ENCODE measurements at regions not wholly inside any gene's neighbourhood (a gene's known extent, or its start where the extent isn't known, plus 50 kb on each side); places are given as distances from the start of the nearest gene placed in this dataset.
"Not testable (repeated sequence)": the region's sequence is repeated elsewhere in the genome, so short reads cannot be mapped to it uniquely, and the experiment has no call there.

- Histone ChIP-seq H3K4me1 (ENCODE audit: low read length) (no peaks in the 10 kb centered on the region), H3K9me3 (ENCODE audit: low read length) (no peaks in the 10 kb centered on the region), H2AFZ (ENCODE audit: low read length) (no peak overlapping the region), H3K27me3 (ENCODE audit: low read length) (no peaks in the 10 kb centered on the region), H3K79me2 (ENCODE audit: low read length) (no peaks in the 10 kb centered on the region), H3K4me3 (ENCODE audit: low read length) (no peak overlapping the region), H3K4me2 (ENCODE audit: low read depth, low read length, poor library complexity, severe bottlenecking) (no peak overlapping the region), H3K9ac (ENCODE audit: low read length) (no peak overlapping the region), H4K20me1 (ENCODE audit: insufficient read depth, low read depth, low read length) (no peaks in the 10 kb centered on the region), H3K36me3 (ENCODE audit: insufficient read depth, low read length) (no peaks in the 10 kb centered on the region), H3K27ac (ENCODE audit: low read length) (no peak overlapping the region), H3K9me2 (replicated peaks; ENCODE audit: insufficient read depth, low read length) (no peaks in the 10 kb centered on the region)
- DNase-seq: no peak
These were observed 116.7 kb upstream of the PLCL2 start for GRCh38 chr3:16768014-16768413.

- H3K4me3 ChIP-seq (ENCODE audit: low read length): no peak overlapping the region
- H3K4me2 ChIP-seq (ENCODE audit: low read depth, low read length, poor library complexity, severe bottlenecking): no peak overlapping the region
- no peak for DNase-seq
- no peaks in the 10 kb centered on the region for H3K27me3 ChIP-seq (ENCODE audit: low read length)
- no peaks in the 10 kb centered on the region for H3K9me2 ChIP-seq (replicated peaks; ENCODE audit: insufficient read depth, low read length)
- H2AFZ ChIP-seq (ENCODE audit: low read length): no peak overlapping the region
- no peaks in the 10 kb centered on the region for H3K36me3 ChIP-seq (ENCODE audit: insufficient read depth, low read length)
- H3K9me3 ChIP-seq (ENCODE audit: low read length): no peaks in the 10 kb centered on the region
- H3K79me2 ChIP-seq (ENCODE audit: low read length): no peaks in the 10 kb centered on the region
- H3K4me1 ChIP-seq (ENCODE audit: low read length): no peaks in the 10 kb centered on the region
- no peak overlapping the region for H3K27ac ChIP-seq (ENCODE audit: low read length)
- no peaks in the 10 kb centered on the region for H4K20me1 ChIP-seq (ENCODE audit: insufficient read depth, low read depth, low read length)
- H3K9ac ChIP-seq (ENCODE audit: low read length): no peak overlapping the region
These were observed 115.8 kb upstream of the PLCL2 start for GRCh38 chr3:16768956-16769355.

GRCh38 chr3:16769525-16769924 is 115.2 kb upstream of the PLCL2 start:
- H3K4me3 ChIP-seq (ENCODE audit: low read length): no peak overlapping the region
- no peak overlapping the region for H2AFZ ChIP-seq (ENCODE audit: low read length)
- H4K20me1 ChIP-seq (ENCODE audit: insufficient read depth, low read depth, low read length): no peaks in the 10 kb centered on the region
- no peak overlapping the region for H3K9ac ChIP-seq (ENCODE audit: low read length)
- no peaks in the 10 kb centered on the region for H3K27me3 ChIP-seq (ENCODE audit: low read length)
- no peak overlapping the region for H3K27ac ChIP-seq (ENCODE audit: low read length)
- no peaks in the 10 kb centered on the region for H3K9me3 ChIP-seq (ENCODE audit: low read length)
- no peaks in the 10 kb centered on the region for H3K36me3 ChIP-seq (ENCODE audit: insufficient read depth, low read length)
- H3K9me2 ChIP-seq (replicated peaks; ENCODE audit: insufficient read depth, low read length): no peaks in the 10 kb centered on the region
- H3K4me1 ChIP-seq (ENCODE audit: low read length): no peaks in the 10 kb centered on the region
- H3K79me2 ChIP-seq (ENCODE audit: low read length): no peaks in the 10 kb centered on the region
- no peak overlapping the region for H3K4me2 ChIP-seq (ENCODE audit: low read depth, low read length, poor library complexity, severe bottlenecking)
- DNase-seq: no peak

- no peaks in the 10 kb centered on the region for H4K20me1 ChIP-seq (ENCODE audit: insufficient read depth, low read depth, low read length)
- H3K4me3 ChIP-seq (ENCODE audit: low read length): no peak overlapping the region
- no peak overlapping the region for H2AFZ ChIP-seq (ENCODE audit: low read length)
- H3K79me2 ChIP-seq (ENCODE audit: low read length): no peaks in the 10 kb centered on the region
- no peaks in the 10 kb centered on the region for H3K4me1 ChIP-seq (ENCODE audit: low read length)
- H3K36me3 ChIP-seq (ENCODE audit: insufficient read depth, low read length): no peaks in the 10 kb centered on the region
- no peak overlapping the region for H3K27ac ChIP-seq (ENCODE audit: low read length)
- no peak overlapping the region for H3K4me2 ChIP-seq (ENCODE audit: low read depth, low read length, poor library complexity, severe bottlenecking)
- H3K9me2 ChIP-seq (replicated peaks; ENCODE audit: insufficient read depth, low read length): no peaks in the 10 kb centered on the region
- H3K9me3 ChIP-seq (ENCODE audit: low read length): no peaks in the 10 kb centered on the region
- no peaks in the 10 kb centered on the region for H3K27me3 ChIP-seq (ENCODE audit: low read length)
- H3K9ac ChIP-seq (ENCODE audit: low read length): no peak overlapping the region
- DNase-seq: no peak
These were observed 114.7 kb upstream of the PLCL2 start for GRCh38 chr3:16770021-16770420.

GRCh38 chr3:16770792-16771191 is 114.0 kb upstream of the PLCL2 start:
- Histone ChIP-seq H3K9me2 (replicated peaks; ENCODE audit: insufficient read depth, low read length) (no peaks in the 10 kb centered on the region), H3K27me3 (ENCODE audit: low read length) (no peaks in the 10 kb centered on the region; the same call in 1 of the 2 replicates), H3K27ac (ENCODE audit: low read length) (no peak overlapping the region), H4K20me1 (ENCODE audit: insufficient read depth, low read depth, low read length) (no peaks in the 10 kb centered on the region), H2AFZ (ENCODE audit: low read length) (no peak overlapping the region), H3K4me1 (ENCODE audit: low read length) (no peaks in the 10 kb centered on the region), H3K9me3 (ENCODE audit: low read length) (no peaks in the 10 kb centered on the region), H3K4me3 (ENCODE audit: low read length) (no peak overlapping the region), H3K36me3 (ENCODE audit: insufficient read depth, low read length) (no peaks in the 10 kb centered on the region), H3K4me2 (ENCODE audit: low read depth, low read length, poor library complexity, severe bottlenecking) (no peak overlapping the region), H3K79me2 (ENCODE audit: low read length) (no peaks in the 10 kb centered on the region), H3K9ac (ENCODE audit: low read length) (no peak overlapping the region)
- DNase-seq: no peak

- H3K27me3 ChIP-seq (ENCODE audit: low read length); H3K4me3 ChIP-seq (ENCODE audit: low read length); H2AFZ ChIP-seq (ENCODE audit: low read length); H3K27ac ChIP-seq (ENCODE audit: low read length); H3K9me3 ChIP-seq (ENCODE audit: low read length); H3K9ac ChIP-seq (ENCODE audit: low read length); H3K4me2 ChIP-seq (ENCODE audit: low read depth, low read length, poor library complexity, severe bottlenecking); H3K4me1 ChIP-seq (ENCODE audit: low read length); H3K36me3 ChIP-seq (ENCODE audit: insufficient read depth, low read length); DNase-seq; H3K79me2 ChIP-seq (ENCODE audit: low read length); H3K9me2 ChIP-seq (replicated peaks; ENCODE audit: insufficient read depth, low read length); H4K20me1 ChIP-seq (ENCODE audit: insufficient read depth, low read depth, low read length): not testable (repeated sequence)
These were observed 111.2 kb upstream of the PLCL2 start for GRCh38 chr3:16773594-16773993.

- H4K20me1 ChIP-seq (ENCODE audit: insufficient read depth, low read depth, low read length); DNase-seq; H3K4me3 ChIP-seq (ENCODE audit: low read length); H3K9ac ChIP-seq (ENCODE audit: low read length); H3K27me3 ChIP-seq (ENCODE audit: low read length); H3K79me2 ChIP-seq (ENCODE audit: low read length); H2AFZ ChIP-seq (ENCODE audit: low read length); H3K4me1 ChIP-seq (ENCODE audit: low read length); H3K9me2 ChIP-seq (replicated peaks; ENCODE audit: insufficient read depth, low read length); H3K4me2 ChIP-seq (ENCODE audit: low read depth, low read length, poor library complexity, severe bottlenecking); H3K36me3 ChIP-seq (ENCODE audit: insufficient read depth, low read length); H3K27ac ChIP-seq (ENCODE audit: low read length); H3K9me3 ChIP-seq (ENCODE audit: low read length): not testable (repeated sequence)
These were observed 110.2 kb upstream of the PLCL2 start for GRCh38 chr3:16774536-16774935.

- no peaks in the 10 kb centered on the region for H3K27me3 ChIP-seq (ENCODE audit: low read length)
- no peaks in the 10 kb centered on the region for H3K79me2 ChIP-seq (ENCODE audit: low read length)
- H3K9ac ChIP-seq (ENCODE audit: low read length): no peak overlapping the region
- no peak overlapping the region for H3K27ac ChIP-seq (ENCODE audit: low read length)
- no peak overlapping the region for H3K4me3 ChIP-seq (ENCODE audit: low read length)
- no peaks in the 10 kb centered on the region for H3K4me1 ChIP-seq (ENCODE audit: low read length)
- no peaks in the 10 kb centered on the region for H4K20me1 ChIP-seq (ENCODE audit: insufficient read depth, low read depth, low read length)
- no peak overlapping the region for H3K4me2 ChIP-seq (ENCODE audit: low read depth, low read length, poor library complexity, severe bottlenecking)
- no peaks in the 10 kb centered on the region for H3K9me3 ChIP-seq (ENCODE audit: low read length)
- no peaks in the 10 kb centered on the region for H3K36me3 ChIP-seq (ENCODE audit: insufficient read depth, low read length)
- DNase-seq: no peak
- no peaks in the 10 kb centered on the region for H3K9me2 ChIP-seq (replicated peaks; ENCODE audit: insufficient read depth, low read length)
- H2AFZ ChIP-seq (ENCODE audit: low read length): no peak overlapping the region
These were observed 99.8 kb upstream of the PLCL2 start for GRCh38 chr3:16784973-16785372.

- H3K4me1 ChIP-seq (ENCODE audit: low read length): no peaks in the 10 kb centered on the region
- no peak overlapping the region for H3K4me2 ChIP-seq (ENCODE audit: low read depth, low read length, poor library complexity, severe bottlenecking)
- no peaks in the 10 kb centered on the region for H3K36me3 ChIP-seq (ENCODE audit: insufficient read depth, low read length)
- H3K27ac ChIP-seq (ENCODE audit: low read length): no peak overlapping the region
- no peaks in the 10 kb centered on the region for H3K9me3 ChIP-seq (ENCODE audit: low read length)
- no peaks in the 10 kb centered on the region for H3K79me2 ChIP-seq (ENCODE audit: low read length)
- H2AFZ ChIP-seq (ENCODE audit: low read length): no peak overlapping the region
- H3K9me2 ChIP-seq (replicated peaks; ENCODE audit: insufficient read depth, low read length): no peaks in the 10 kb centered on the region
- no peak overlapping the region for H3K4me3 ChIP-seq (ENCODE audit: low read length)
- H3K27me3 ChIP-seq (ENCODE audit: low read length): no peaks in the 10 kb centered on the region
- H4K20me1 ChIP-seq (ENCODE audit: insufficient read depth, low read depth, low read length): no peaks in the 10 kb centered on the region
- DNase-seq: no peak
- H3K9ac ChIP-seq (ENCODE audit: low read length): no peak overlapping the region
These were observed 99.3 kb upstream of the PLCL2 start for GRCh38 chr3:16785465-16785864.

Data from Karpas-422 (cell line).